ENCODE measurements at regions not wholly inside any gene's neighbourhood (a gene's known extent, or its start where the extent isn't known, plus 50 kb on each side); places are given as distances from the start of the nearest gene placed in this dataset.
"Not testable (repeated sequence)": the region's sequence is repeated elsewhere in the genome, so short reads cannot be mapped to it uniquely, and the experiment has no call there.

- H3K27me3 ChIP-seq = no peaks in the 10 kb centered on the region
- peaks cover 10% of the 10 kb centered on the region for H3F3A ChIP-seq (ENCODE audit: low read depth)
- H3K9me3 ChIP-seq (ENCODE audit: low read depth) = no peaks in the 10 kb centered on the region
- no peaks in the 10 kb centered on the region for H4K20me1 ChIP-seq (ENCODE audit: low read depth)
- Mint-ChIP-seq H3K4me3 (no peak overlapping the region), H3K9me3 (peaks cover 20% of the 10 kb centered on the region), H3K27me3 (ENCODE audit: insufficient read depth, low read depth) (peaks cover 3% of the 10 kb centered on the region), H3K27ac (no peak overlapping the region), H3K36me3 (peaks cover 2% of the 10 kb centered on the region), H3K4me1 (peaks cover 35% of the 10 kb centered on the region)
- no peaks in the 10 kb centered on the region for H3K79me2 ChIP-seq (ENCODE audit: low read depth)
- no peak overlapping the region for H2AFZ ChIP-seq (replicated peaks)
- no peaks in the 10 kb centered on the region for H3K36me3 ChIP-seq
- H3K9ac ChIP-seq = no peak overlapping the region
- no peak for DNase-seq (ENCODE audit: low spot score)
- no peak overlapping the region for H3K4me2 ChIP-seq
- H3K27ac ChIP-seq = no peak overlapping the region
- TF ChIP-seq EZH2 (IDR thresholded peaks at IDR 0.05) = no peak
- TF ChIP-seq CTCF (IDR thresholded peaks at IDR 0.05) = no peak
- TF ChIP-seq EZH2phosphoT487 (IDR thresholded peaks at IDR 0.05) = no peak
- peaks cover 42% of the 10 kb centered on the region for H3K4me1 ChIP-seq
- no peak overlapping the region for H3K4me3 ChIP-seq
Measured at GRCh38 chr2:179332903-179333302, 68.3 kb upstream of the SESTD1 start.

GRCh38 chr2:179331061-179331460, 66.4 kb upstream of the SESTD1 start:
- no peak overlapping the region for H3K4me3 Mint-ChIP-seq
- H3K27ac Mint-ChIP-seq = no peak overlapping the region
- Histone ChIP-seq H3K27me3 (no peaks in the 10 kb centered on the region), H3F3A (ENCODE audit: low read depth) (no peaks in the 10 kb centered on the region), H4K20me1 (ENCODE audit: low read depth) (no peaks in the 10 kb centered on the region), H3K9ac (no peak overlapping the region), H3K36me3 (no peaks in the 10 kb centered on the region), H3K4me2 (no peak overlapping the region), H2AFZ (replicated peaks) (no peak overlapping the region), H3K27ac (no peak overlapping the region), H3K79me2 (ENCODE audit: low read depth) (no peaks in the 10 kb centered on the region), H3K9me3 (ENCODE audit: low read depth) (no peaks in the 10 kb centered on the region), H3K4me1 (peaks cover 24% of the 10 kb centered on the region), H3K4me3 (no peak overlapping the region)
- H3K36me3 Mint-ChIP-seq = peaks cover 2% of the 10 kb centered on the region
- peaks cover 3% of the 10 kb centered on the region for H3K27me3 Mint-ChIP-seq (ENCODE audit: insufficient read depth, low read depth)
- DNase-seq (ENCODE audit: low spot score) = no peak
- peaks cover 19% of the 10 kb centered on the region for H3K4me1 Mint-ChIP-seq
- TF ChIP-seq CTCF (IDR thresholded peaks at IDR 0.05) = no peak
- TF ChIP-seq EZH2 (IDR thresholded peaks at IDR 0.05) = no peak
- no peak for TF ChIP-seq EZH2phosphoT487 (IDR thresholded peaks at IDR 0.05)
- H3K9me3 Mint-ChIP-seq = peaks cover 20% of the 10 kb centered on the region

DNA sequence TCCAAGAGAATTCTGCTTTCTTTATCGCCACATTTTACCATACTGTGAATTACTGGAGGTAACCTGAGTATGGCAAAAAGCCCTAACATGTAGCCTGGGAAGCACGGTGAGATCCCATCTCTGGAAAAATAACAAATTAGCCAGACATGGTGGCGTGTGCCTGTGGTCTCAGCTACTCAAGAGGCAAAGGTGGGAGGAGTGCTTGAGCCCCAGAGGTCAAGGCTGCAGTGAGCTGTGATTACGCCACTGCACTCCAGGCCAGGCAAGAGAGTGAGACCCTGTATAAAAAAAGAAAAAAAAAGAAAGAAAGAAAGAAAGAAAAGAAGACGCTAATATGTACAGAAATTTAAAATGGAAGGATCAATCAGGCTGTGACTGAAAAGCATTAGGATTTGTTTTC, 57.7 kb upstream of the SESTD1 start:
- H3K4me3 ChIP-seq = no peak overlapping the region
- no peaks in the 10 kb centered on the region for H4K20me1 ChIP-seq (ENCODE audit: low read depth)
- Mint-ChIP-seq H3K27ac (no peak overlapping the region), H3K4me1 (no peaks in the 10 kb centered on the region), H3K36me3 (no peaks in the 10 kb centered on the region), H3K4me3 (no peak overlapping the region), H3K9me3 (peaks cover 3% of the 10 kb centered on the region), H3K27me3 (ENCODE audit: insufficient read depth, low read depth) (no peaks in the 10 kb centered on the region)
- no peak overlapping the region for H2AFZ ChIP-seq (replicated peaks)
- H3K79me2 ChIP-seq (ENCODE audit: low read depth) = no peaks in the 10 kb centered on the region
- H3K9ac ChIP-seq = no peak overlapping the region
- H3K4me1 ChIP-seq = peaks cover 3% of the 10 kb centered on the region
- no peaks in the 10 kb centered on the region for H3K9me3 ChIP-seq (ENCODE audit: low read depth)
- no peaks in the 10 kb centered on the region for H3K27me3 ChIP-seq
- TF ChIP-seq EZH2phosphoT487 (IDR thresholded peaks at IDR 0.05) = no peak
- DNase-seq (ENCODE audit: low spot score) = no peak
- H3K4me2 ChIP-seq = no peak overlapping the region
- H3F3A ChIP-seq (ENCODE audit: low read depth) = no peaks in the 10 kb centered on the region
- no peaks in the 10 kb centered on the region for H3K36me3 ChIP-seq
- H3K27ac ChIP-seq = no peak overlapping the region

GRCh38 chr2:179321034-179321433, 56.4 kb upstream of the SESTD1 start:
- H3K27ac Mint-ChIP-seq = not testable (repeated sequence)

GRCh38 chr2:179314729-179315128, 50.1 kb upstream of the SESTD1 start:
- H4K20me1 ChIP-seq (ENCODE audit: low read depth); H3K27ac Mint-ChIP-seq; H3K27me3 ChIP-seq; H3K4me3 ChIP-seq; H3K36me3 ChIP-seq; H3K27ac ChIP-seq; H3K36me3 Mint-ChIP-seq; DNase-seq (ENCODE audit: low spot score); H3K4me3 Mint-ChIP-seq; H3K9ac ChIP-seq; H3K9me3 ChIP-seq (ENCODE audit: low read depth); H3K4me1 Mint-ChIP-seq; H3K4me2 ChIP-seq; H3K27me3 Mint-ChIP-seq (ENCODE audit: insufficient read depth, low read depth); H2AFZ ChIP-seq (replicated peaks); H3K4me1 ChIP-seq; H3F3A ChIP-seq (ENCODE audit: low read depth); H3K79me2 ChIP-seq (ENCODE audit: low read depth): not testable (repeated sequence)
- H3K9me3 Mint-ChIP-seq = peaks cover 15% of the 10 kb centered on the region

More at GRCh38 chr2:179321034-179321433, 56.4 kb upstream of the SESTD1 start:
- H4K20me1 ChIP-seq (ENCODE audit: low read depth); H3K4me1 Mint-ChIP-seq; H3K79me2 ChIP-seq (ENCODE audit: low read depth); H3K36me3 Mint-ChIP-seq; H3F3A ChIP-seq (ENCODE audit: low read depth); DNase-seq (ENCODE audit: low spot score); H3K36me3 ChIP-seq; H3K9me3 Mint-ChIP-seq; H3K4me1 ChIP-seq; H2AFZ ChIP-seq (replicated peaks); H3K9me3 ChIP-seq (ENCODE audit: low read depth); H3K4me3 ChIP-seq; H3K27ac ChIP-seq; H3K27me3 ChIP-seq; H3K27me3 Mint-ChIP-seq (ENCODE audit: insufficient read depth, low read depth); H3K9ac ChIP-seq; H3K4me3 Mint-ChIP-seq; H3K4me2 ChIP-seq: not testable (repeated sequence)

Data from neural progenitor cell (in vitro differentiated cells).